ENCODE measurements at regions not wholly inside any gene's neighbourhood (a gene's known extent, or its start where the extent isn't known, plus 50 kb on each side); places are given as distances from the start of the nearest gene placed in this dataset.
"Not testable (repeated sequence)": the region's sequence is repeated elsewhere in the genome, so short reads cannot be mapped to it uniquely, and the experiment has no call there.

- H3K4me3 ChIP-seq (ENCODE audit: low read depth, low read length) = no peak overlapping the region
- TF ChIP-seq, protein P1, sequence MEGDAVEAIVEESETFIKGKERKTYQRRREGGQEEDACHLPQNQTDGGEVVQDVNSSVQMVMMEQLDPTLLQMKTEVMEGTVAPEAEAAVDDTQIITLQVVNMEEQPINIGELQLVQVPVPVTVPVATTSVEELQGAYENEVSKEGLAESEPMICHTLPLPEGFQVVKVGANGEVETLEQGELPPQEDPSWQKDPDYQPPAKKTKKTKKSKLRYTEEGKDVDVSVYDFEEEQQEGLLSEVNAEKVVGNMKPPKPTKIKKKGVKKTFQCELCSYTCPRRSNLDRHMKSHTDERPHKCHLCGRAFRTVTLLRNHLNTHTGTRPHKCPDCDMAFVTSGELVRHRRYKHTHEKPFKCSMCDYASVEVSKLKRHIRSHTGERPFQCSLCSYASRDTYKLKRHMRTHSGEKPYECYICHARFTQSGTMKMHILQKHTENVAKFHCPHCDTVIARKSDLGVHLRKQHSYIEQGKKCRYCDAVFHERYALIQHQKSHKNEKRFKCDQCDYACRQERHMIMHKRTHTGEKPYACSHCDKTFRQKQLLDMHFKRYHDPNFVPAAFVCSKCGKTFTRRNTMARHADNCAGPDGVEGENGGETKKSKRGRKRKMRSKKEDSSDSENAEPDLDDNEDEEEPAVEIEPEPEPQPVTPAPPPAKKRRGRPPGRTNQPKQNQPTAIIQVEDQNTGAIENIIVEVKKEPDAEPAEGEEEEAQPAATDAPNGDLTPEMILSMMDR (IDR thresholded peaks at IDR 0.05; ENCODE audit: low read depth, low read length) = no peak
- no peak for DNase-seq (ENCODE audit: low read depth, low spot score)
- in situ Hi-C loops (cut with HindIII; ENCODE audit: low sequenced_read_pairs) = no loop called here
These were observed 351.6 kb downstream of the HHIPL2 start for GRCh38 chr1:222196288-222196687.

- TF ChIP-seq, protein P1 (IDR thresholded peaks at IDR 0.05; ENCODE audit: low read depth, low read length) = no peak
- no peak overlapping the region for H3K4me3 ChIP-seq (ENCODE audit: low read depth, low read length)
- no peak for DNase-seq (ENCODE audit: low read depth, low spot score)
- in situ Hi-C loops (cut with HindIII; ENCODE audit: low sequenced_read_pairs) = no loop called here
These were observed 352.0 kb downstream of the HHIPL2 start for GRCh38 chr1:222195857-222196256.

DNA sequence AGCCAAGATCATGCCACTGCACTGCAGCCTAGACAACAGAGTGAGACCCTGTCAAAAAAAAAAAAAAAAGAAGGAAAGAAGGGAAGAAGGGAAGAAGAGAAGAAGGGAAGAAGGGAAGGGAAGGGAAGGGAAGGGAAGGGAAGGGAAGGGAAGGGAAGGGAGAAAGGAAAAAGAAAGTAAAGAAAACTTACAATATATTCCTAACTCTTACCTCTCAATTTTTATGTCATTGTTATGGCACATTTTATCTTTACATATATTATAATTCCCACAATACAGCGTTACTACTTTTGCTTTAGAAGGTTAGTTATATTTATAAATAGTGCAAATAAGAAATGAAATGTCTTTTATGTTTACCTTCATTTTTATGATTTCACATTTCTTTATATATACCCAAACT, 358.7 kb downstream of the HHIPL2 start:
- H3K4me3 ChIP-seq (ENCODE audit: low read depth, low read length) = no peak overlapping the region
- DNase-seq (ENCODE audit: low read depth, low spot score) = no peak
- in situ Hi-C loops (cut with HindIII; ENCODE audit: low sequenced_read_pairs) = no loop called here
- TF ChIP-seq, protein P1 (IDR thresholded peaks at IDR 0.05; ENCODE audit: low read depth, low read length) = no peak

- DNase-seq (ENCODE audit: low read depth, low spot score) = no peak
- in situ Hi-C loops (cut with HindIII; ENCODE audit: low sequenced_read_pairs) = no loop called here
- no peak overlapping the region for H3K4me3 ChIP-seq (ENCODE audit: low read depth, low read length)
- TF ChIP-seq, protein P1 (IDR thresholded peaks at IDR 0.05; ENCODE audit: low read depth, low read length) = no peak
These were observed 360.2 kb downstream of the HHIPL2 start for GRCh38 chr1:222187566-222188332.

GRCh38 chr1:222182641-222183040, 365.3 kb downstream of the HHIPL2 start:
- no peak overlapping the region for H3K4me3 ChIP-seq (ENCODE audit: low read depth, low read length)
- TF ChIP-seq, protein P1 (IDR thresholded peaks at IDR 0.05; ENCODE audit: low read depth, low read length) = no peak
- in situ Hi-C loops (cut with HindIII; ENCODE audit: low sequenced_read_pairs) = no loop called here
- no peak for DNase-seq (ENCODE audit: low read depth, low spot score)

DNA sequence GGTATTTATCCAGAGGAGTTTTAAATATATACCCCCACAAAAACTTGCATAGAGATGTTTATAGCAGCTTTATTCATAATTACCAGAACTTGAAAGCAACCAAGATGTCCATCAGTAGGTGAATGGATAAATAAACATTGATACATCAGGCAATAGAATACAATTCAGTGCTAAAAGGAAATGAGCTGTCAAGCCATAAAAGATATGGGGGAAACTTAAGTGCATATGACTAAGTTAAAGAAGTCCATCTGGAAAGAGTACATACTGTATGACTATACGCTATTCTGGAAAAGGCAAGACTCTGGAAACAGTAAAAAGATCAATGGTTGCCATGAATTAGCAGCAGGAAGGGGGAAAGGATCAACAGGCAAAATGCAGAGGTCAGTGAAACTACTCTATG, 366.7 kb downstream of the HHIPL2 start:
- TF ChIP-seq, protein P1 (IDR thresholded peaks at IDR 0.05; ENCODE audit: low read depth, low read length) = no peak
- in situ Hi-C loops (cut with HindIII; ENCODE audit: low sequenced_read_pairs) = no loop called here
- no peak for DNase-seq (ENCODE audit: low read depth, low spot score)
- no peak overlapping the region for H3K4me3 ChIP-seq (ENCODE audit: low read depth, low read length)

DNA sequence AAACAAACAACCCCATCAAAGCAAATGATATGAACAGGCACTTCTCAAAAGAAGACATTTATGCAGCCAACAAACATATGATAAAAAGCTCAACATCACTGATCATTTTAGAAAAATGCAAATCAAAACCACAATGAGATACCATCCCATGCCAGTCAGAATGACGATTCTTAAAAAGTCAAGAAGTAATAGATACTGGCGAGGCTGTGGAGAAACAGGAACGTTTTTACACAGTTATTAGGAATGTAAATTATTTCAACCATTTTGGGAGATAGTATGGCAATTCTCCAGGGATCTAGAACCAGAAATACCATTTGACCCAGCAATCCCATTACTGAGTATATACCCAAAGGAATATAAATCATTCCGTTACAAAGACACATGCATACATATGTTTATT, 370.4 kb downstream of the HHIPL2 start:
- DNase-seq (ENCODE audit: low read depth, low spot score); in situ Hi-C loops (cut with HindIII; ENCODE audit: low sequenced_read_pairs); H3K4me3 ChIP-seq (ENCODE audit: low read depth, low read length): not testable (repeated sequence)

Measured in astrocyte of the spinal cord (primary cell).